ENCODE measurements at regions not wholly inside any gene's neighbourhood (a gene's known extent, or its start where the extent isn't known, plus 50 kb on each side); places are given as distances from the start of the nearest gene placed in this dataset.

GRCh38 chrX:39874202-39874816 is 223.4 kb downstream of the BCOR start:
- H3K36me3 ChIP-seq (ENCODE audit: control insufficient read depth, insufficient read depth, low read length): no peaks in the 10 kb centered on the region
- 86 to 100% methylated on average over 1 to 5 of the region's 5 CpGs for WGBS, 2 experiments (ENCODE audit: insufficient coverage in 1 of 2, insufficient read length in 1 of 2)
- Mint-ChIP-seq H3K36me3 (ENCODE audit: low read depth) (no peaks in the 10 kb centered on the region), H3K4me3 (no peak overlapping the region), H3K27ac (no peak overlapping the region), H3K9me3 (peaks cover 6% of the 10 kb centered on the region), H3K4me1 (peaks cover 19% of the 10 kb centered on the region), H3K27me3 (ENCODE audit: insufficient read depth) (peaks cover 22% of the 10 kb centered on the region)
- TF ChIP-seq CTCF (conservative IDR thresholded peaks at IDR 0.05): no peak
- H3K9ac ChIP-seq (ENCODE audit: extremely low read depth, low read length, poor library complexity, severe bottlenecking): no peak overlapping the region
- H3K27ac ChIP-seq (ENCODE audit: low read depth, low read length): no peak overlapping the region
- no peaks in the 10 kb centered on the region for H3K9me3 ChIP-seq (ENCODE audit: control insufficient read depth, low read length)
- no peak for DNase-seq
- no peaks in the 10 kb centered on the region for H3K27me3 ChIP-seq (ENCODE audit: control insufficient read depth, insufficient read depth, low read length, poor library complexity, severe bottlenecking)
- H3K4me3 ChIP-seq (ENCODE audit: low read length): no peak overlapping the region
- H3K4me1 ChIP-seq (ENCODE audit: control insufficient read depth, insufficient read depth, low read length): no peaks in the 10 kb centered on the region

- no peak overlapping the region for H3K27ac ChIP-seq (ENCODE audit: low read depth, low read length)
- H3K27ac Mint-ChIP-seq: no peak overlapping the region
- no peak for DNase-seq
- peaks cover 20% of the 10 kb centered on the region for H3K27me3 Mint-ChIP-seq (ENCODE audit: insufficient read depth)
- peaks cover 17% of the 10 kb centered on the region for H3K4me1 Mint-ChIP-seq
- no peak for TF ChIP-seq CTCF (conservative IDR thresholded peaks at IDR 0.05)
- no peaks in the 10 kb centered on the region for H3K27me3 ChIP-seq (ENCODE audit: control insufficient read depth, insufficient read depth, low read length, poor library complexity, severe bottlenecking)
- no peaks in the 10 kb centered on the region for H3K36me3 ChIP-seq (ENCODE audit: control insufficient read depth, insufficient read depth, low read length)
- 83 to 100% methylated on average over 3 to 12 of the region's 15 CpGs for WGBS, 2 experiments (ENCODE audit: insufficient coverage in 1 of 2, insufficient read length in 1 of 2)
- no peak overlapping the region for H3K4me3 Mint-ChIP-seq
- H3K9me3 Mint-ChIP-seq: peaks cover 7% of the 10 kb centered on the region
- H3K9ac ChIP-seq (ENCODE audit: extremely low read depth, low read length, poor library complexity, severe bottlenecking): no peak overlapping the region
- no peak overlapping the region for H3K4me3 ChIP-seq (ENCODE audit: low read length)
- no peaks in the 10 kb centered on the region for H3K4me1 ChIP-seq (ENCODE audit: control insufficient read depth, insufficient read depth, low read length)
- no peaks in the 10 kb centered on the region for H3K36me3 Mint-ChIP-seq (ENCODE audit: low read depth)
- H3K9me3 ChIP-seq (ENCODE audit: control insufficient read depth, low read length): no peaks in the 10 kb centered on the region
Measured at GRCh38 chrX:39875834-39876628, 221.7 kb downstream of the BCOR start.

GRCh38 chrX:39877905-39878304 is 219.9 kb downstream of the BCOR start:
- TF ChIP-seq CTCF (conservative IDR thresholded peaks at IDR 0.05): no peak
- H3K9me3 Mint-ChIP-seq: peaks cover 2% of the 10 kb centered on the region
- no peaks in the 10 kb centered on the region for H3K4me1 ChIP-seq (ENCODE audit: control insufficient read depth, insufficient read depth, low read length)
- no peak overlapping the region for H3K4me3 ChIP-seq (ENCODE audit: low read length)
- H3K27ac ChIP-seq (ENCODE audit: low read depth, low read length): no peak overlapping the region
- H3K27me3 ChIP-seq (ENCODE audit: control insufficient read depth, insufficient read depth, low read length, poor library complexity, severe bottlenecking): no peaks in the 10 kb centered on the region
- H3K27me3 Mint-ChIP-seq (ENCODE audit: insufficient read depth): peaks cover 15% of the 10 kb centered on the region
- no peak overlapping the region for H3K9ac ChIP-seq (ENCODE audit: extremely low read depth, low read length, poor library complexity, severe bottlenecking)
- no peaks in the 10 kb centered on the region for H3K9me3 ChIP-seq (ENCODE audit: control insufficient read depth, low read length)
- H3K4me3 Mint-ChIP-seq: no peak overlapping the region
- no peak overlapping the region for H3K27ac Mint-ChIP-seq
- H3K4me1 Mint-ChIP-seq: peaks cover 17% of the 10 kb centered on the region
- no peaks in the 10 kb centered on the region for H3K36me3 ChIP-seq (ENCODE audit: control insufficient read depth, insufficient read depth, low read length)
- peak; percentile 65 for DNase-seq
- WGBS, 2 experiments (ENCODE audit: insufficient coverage in 1 of 2, insufficient read length in 1 of 2): 72 to 74% methylated on average over 5 to 13 of the region's 18 CpGs
- no peaks in the 10 kb centered on the region for H3K36me3 Mint-ChIP-seq (ENCODE audit: low read depth)

Data from endodermal cell (in vitro differentiated cells).